Brain microvascular endothelial cell (primary cell): ENCODE measurements at regions not wholly inside any gene's neighbourhood (a gene's known extent, or its start where the extent isn't known, plus 50 kb on each side); places are given as distances from the start of the nearest gene placed in this dataset.

ENCODE experiments used
- DNase-seq: peaks from one replicate; pipeline ENCODE4 v3.0.0-alpha.2; 2020
- H3K27ac ChIP-seq: fragments of 250-450 bp; sonication (Bioruptor Pico); 2 replicates; pipeline ENCODE4 v1.5.1; 2020; ENCODE audit warnings: mild to moderate bottlenecking, moderate library complexity
- H3K27me3 ChIP-seq: fragments of 250-450 bp; sonication (Bioruptor Pico); replicated peaks from 2 replicates; pipeline ENCODE4 v1.5.1; 2020; ENCODE audit warnings: mild to moderate bottlenecking
- H3K36me3 ChIP-seq: fragments of 250-450 bp; sonication (Bioruptor Pico); replicated peaks from 2 replicates; pipeline ENCODE4 v1.5.1; 2020; ENCODE audit warnings: mild to moderate bottlenecking
- H3K4me3 ChIP-seq: 2 replicates; pipeline ENCODE4 v1.5.1; 2011; ENCODE audit warnings: low read depth, mild to moderate bottlenecking, control low read depth, low read length, moderate library complexity
- in situ Hi-C: cut with HindIII; loops from 2 replicates; pipeline ENCODE4 v1.10.0; 2017; ENCODE audit warnings: low sequenced_read_pairs, low pct_ligation_motif_present
- TF ChIP-seq, protein P1 (sequence below): IDR thresholded peaks from 2 replicates; pipeline ENCODE4 v1.5.1; 2011; ENCODE audit warnings: low read depth, mild to moderate bottlenecking, moderate library complexity, low read length, control low read depth, inconsistent platforms; ENCODE audit errors: missing control alignments

DNA sequence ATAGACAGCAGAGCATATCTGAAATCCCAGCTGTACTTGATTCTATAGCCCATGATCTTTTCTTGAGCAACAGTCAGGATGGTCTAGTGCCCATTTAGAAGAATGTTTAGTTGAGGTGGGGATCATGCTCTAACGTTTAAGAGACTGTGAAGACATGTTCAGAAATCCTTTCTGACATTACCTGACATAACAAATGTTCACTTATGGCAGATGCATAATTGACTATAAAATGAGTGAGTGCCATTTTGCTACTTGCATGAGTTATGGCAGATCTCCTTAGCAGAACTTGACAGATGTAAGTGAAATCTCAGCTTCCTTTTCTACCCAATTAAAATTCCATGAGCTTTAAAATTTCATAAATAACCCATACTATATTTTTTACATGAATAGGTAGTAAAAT is 209.5 kb upstream of the MMADHC start:
- H3K4me3 ChIP-seq: no peak overlapping the region
- in situ Hi-C loops: no loop called here

GRCh38 chr2:149789549-149789948 is 202.0 kb upstream of the MMADHC start:
- Histone ChIP-seq H3K27me3 (no peaks in the 10 kb centered on the region), H3K4me3 (no peak overlapping the region), H3K36me3 (no peaks in the 10 kb centered on the region), H3K27ac (no peak overlapping the region)
- in situ Hi-C loops: no loop called here
- TF ChIP-seq, protein P1, sequence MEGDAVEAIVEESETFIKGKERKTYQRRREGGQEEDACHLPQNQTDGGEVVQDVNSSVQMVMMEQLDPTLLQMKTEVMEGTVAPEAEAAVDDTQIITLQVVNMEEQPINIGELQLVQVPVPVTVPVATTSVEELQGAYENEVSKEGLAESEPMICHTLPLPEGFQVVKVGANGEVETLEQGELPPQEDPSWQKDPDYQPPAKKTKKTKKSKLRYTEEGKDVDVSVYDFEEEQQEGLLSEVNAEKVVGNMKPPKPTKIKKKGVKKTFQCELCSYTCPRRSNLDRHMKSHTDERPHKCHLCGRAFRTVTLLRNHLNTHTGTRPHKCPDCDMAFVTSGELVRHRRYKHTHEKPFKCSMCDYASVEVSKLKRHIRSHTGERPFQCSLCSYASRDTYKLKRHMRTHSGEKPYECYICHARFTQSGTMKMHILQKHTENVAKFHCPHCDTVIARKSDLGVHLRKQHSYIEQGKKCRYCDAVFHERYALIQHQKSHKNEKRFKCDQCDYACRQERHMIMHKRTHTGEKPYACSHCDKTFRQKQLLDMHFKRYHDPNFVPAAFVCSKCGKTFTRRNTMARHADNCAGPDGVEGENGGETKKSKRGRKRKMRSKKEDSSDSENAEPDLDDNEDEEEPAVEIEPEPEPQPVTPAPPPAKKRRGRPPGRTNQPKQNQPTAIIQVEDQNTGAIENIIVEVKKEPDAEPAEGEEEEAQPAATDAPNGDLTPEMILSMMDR: no peak
- DNase-seq: no peak

More for the DNA sequence above, 209.5 kb upstream of the MMADHC start:
- Histone ChIP-seq H3K27me3 (no peaks in the 10 kb centered on the region), H3K36me3 (no peaks in the 10 kb centered on the region), H3K27ac (no peak overlapping the region)
- TF ChIP-seq, protein P1: no peak
- no peak for DNase-seq

DNA sequence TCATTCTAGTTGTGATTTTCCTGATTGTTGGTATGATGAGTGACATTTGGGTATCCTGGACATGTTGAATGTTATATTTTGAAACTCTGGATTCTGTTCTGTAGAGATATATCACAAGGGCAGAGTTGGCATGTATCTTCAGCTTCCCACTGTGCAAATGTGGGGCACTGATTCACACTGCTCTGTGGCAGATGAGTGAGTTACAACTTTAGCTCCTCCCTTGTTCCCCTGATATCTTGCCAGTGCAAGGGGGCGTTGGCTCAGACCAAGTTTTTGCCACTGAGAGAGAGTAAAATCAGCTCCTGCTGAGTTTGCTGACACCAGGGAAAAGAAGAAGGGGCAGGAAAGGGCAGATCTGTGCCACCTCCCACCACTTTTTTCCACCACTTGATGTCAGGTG is 199.6 kb upstream of the MMADHC start:
- TF ChIP-seq, protein P1: no peak
- Histone ChIP-seq H3K36me3 (no peaks in the 10 kb centered on the region), H3K4me3 (no peak overlapping the region), H3K27ac (no peak overlapping the region), H3K27me3 (no peaks in the 10 kb centered on the region)
- in situ Hi-C loops: no loop called here
- no peak for DNase-seq

- no peaks in the 10 kb centered on the region for H3K36me3 ChIP-seq
- in situ Hi-C loops: no loop called here
- TF ChIP-seq, protein P1: no peak
Measured at GRCh38 chr2:149783284-149783683, 195.7 kb upstream of the MMADHC start.

DNA sequence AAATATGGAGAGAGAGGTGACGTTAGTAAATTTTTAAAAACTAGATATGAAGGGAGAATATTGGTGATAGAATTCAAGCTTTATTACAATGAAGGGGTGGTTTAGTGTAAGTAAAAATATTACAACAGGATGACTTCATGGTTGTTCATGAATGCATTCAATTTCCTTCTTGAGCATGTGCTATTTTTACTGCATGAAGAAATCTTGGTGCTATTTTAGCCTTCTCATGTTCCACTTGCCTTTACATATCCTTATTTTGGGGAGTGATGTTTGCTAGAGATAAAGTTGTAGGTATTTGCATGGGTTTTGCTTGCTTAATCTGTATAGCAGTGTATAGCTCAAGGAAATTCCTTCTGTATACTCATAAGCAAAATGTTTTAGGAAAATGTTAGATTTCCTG is 195.0 kb upstream of the MMADHC start:
- in situ Hi-C loops: no loop called here

More at GRCh38 chr2:149783284-149783683, 195.7 kb upstream of the MMADHC start:
- no peaks in the 10 kb centered on the region for H3K27me3 ChIP-seq
- H3K4me3 ChIP-seq: no peak overlapping the region
- no peak overlapping the region for H3K27ac ChIP-seq
- DNase-seq: no peak

More for the DNA sequence above, 195.0 kb upstream of the MMADHC start:
- DNase-seq: no peak
- H3K27me3 ChIP-seq: no peaks in the 10 kb centered on the region
- no peaks in the 10 kb centered on the region for H3K36me3 ChIP-seq
- H3K27ac ChIP-seq: no peak overlapping the region
- no peak overlapping the region for H3K4me3 ChIP-seq
- TF ChIP-seq, protein P1: no peak
